NCI-H526 treated with DMSO at 0.1 percent for 48 hours (cell line): ENCODE measurements at regions not wholly inside any gene's neighbourhood (a gene's known extent, or its start where the extent isn't known, plus 50 kb on each side); places are given as distances from the start of the nearest gene placed in this dataset.

Experiments
- DNase-seq: peaks from one replicate; lab custom pipeline; 2025; lab: John Stamatoyannopoulos, UW

GRCh38 chr2:42871372-42871771 is 79.0 kb upstream of the HAAO start:
- no peak for DNase-seq

DNA sequence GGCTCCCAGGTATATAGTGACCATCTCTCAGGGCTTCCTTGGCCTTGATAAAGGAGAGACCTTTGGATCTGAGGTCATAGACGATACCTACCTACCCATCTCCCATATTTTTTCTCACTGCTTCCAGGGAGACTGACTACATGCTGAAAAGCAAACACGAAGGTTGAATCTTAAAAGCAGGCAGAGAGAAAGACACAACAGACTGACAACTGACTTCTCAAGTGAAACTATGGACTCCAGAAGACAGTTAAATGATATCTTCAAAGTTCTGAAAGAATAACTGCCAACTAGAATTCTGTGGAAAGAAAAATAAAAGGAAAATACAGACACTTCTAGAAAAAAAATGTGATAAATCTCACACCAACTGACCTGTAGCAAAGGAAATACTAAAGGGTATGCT is 76.5 kb upstream of the HAAO start:
- no peak for DNase-seq

GRCh38 chr2:42868096-42868495 is 75.7 kb upstream of the HAAO start:
- DNase-seq, result no peak

DNA sequence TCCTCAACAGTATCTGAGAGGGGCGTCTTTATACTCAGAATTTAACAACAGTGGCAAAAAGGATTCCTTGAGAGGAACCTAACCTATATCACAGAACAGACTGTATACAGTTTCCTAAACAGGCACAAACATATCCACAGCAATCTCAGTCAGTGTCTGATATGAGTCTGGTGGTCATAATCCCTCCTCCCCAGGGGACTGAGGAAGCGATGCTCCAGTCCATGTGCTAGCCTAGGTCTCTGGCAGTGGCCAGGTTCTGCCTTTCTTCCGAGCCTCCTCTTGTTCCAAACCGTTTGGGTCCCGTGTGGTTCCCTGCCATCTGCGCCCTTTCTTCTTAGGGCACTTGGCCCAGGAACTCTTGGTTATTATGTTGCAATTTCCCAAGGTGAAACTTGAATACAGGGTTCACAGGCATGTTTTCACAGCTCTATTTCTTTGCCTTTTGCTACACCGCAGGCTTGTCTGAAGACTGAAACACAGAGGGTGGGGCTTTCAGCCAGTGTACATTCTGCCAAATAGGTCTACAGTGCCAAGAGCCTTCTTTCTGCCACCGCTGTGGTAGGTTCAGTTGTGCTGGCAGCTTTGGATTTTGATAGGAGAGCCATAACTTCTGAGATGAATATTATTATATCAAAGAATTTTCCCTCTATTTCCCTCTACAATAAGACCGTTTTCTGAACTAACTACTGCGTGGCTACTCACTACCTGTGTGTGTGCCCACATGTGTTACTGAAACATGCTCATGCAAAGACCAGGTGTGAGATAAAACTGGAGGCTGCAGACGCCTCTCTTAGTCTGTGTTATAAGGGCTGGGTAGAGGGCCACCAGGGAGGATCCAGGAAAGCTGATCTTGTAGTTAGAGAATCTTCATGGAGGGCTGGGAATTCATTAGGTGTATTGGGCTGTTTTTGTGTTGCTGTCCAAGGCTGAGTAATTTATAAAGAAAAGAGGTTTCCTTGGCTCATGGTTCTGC is 75.0 kb upstream of the HAAO start:
- no peak for DNase-seq

DNA sequence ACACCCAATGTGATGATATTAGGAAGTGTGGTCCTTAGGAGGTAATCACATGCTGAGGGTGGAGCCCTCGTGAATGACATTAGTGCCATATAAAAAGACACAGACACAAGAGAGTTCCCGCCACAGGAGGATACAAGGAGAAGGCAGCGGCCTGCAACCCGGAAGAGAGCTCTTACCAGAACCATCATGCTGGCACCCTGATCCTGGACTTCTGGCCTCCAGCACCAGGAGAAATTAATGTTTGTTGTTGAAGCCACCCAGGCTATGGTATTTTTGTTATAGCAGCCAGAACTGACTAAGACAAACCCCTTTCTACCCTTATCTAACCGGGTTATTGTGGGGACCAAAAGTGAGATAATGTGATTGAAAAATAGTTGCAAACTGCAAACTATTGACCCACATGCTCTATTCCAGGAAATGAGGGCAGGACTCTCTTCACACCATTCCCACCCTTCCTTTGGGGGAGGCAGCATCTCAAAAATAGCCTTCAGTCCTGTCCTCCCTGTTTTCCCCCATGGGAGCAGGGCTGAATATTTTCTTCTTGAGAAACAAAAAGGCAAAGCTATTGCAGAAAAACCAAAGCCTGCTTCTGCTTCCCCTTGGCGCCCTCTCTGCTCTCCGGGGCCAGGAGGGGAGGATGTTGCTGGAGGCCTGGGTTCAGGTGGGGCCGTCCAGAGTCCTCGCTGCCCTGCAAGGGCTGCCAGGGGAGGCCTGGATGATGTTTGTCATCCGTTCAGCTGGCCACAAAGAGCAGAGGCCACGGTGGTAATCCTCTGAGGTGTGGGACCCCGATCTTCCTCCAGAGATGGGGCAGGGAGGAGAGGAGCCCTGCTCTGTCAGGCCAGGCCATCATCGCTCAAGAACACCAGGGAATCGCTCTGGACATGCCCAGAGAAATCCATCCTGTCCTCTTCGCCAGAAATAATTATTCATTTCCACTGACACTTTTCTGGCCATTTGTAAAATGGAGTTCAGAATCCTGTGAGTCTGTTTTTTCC is 73.8 kb upstream of the HAAO start:
- no peak for DNase-seq

DNA sequence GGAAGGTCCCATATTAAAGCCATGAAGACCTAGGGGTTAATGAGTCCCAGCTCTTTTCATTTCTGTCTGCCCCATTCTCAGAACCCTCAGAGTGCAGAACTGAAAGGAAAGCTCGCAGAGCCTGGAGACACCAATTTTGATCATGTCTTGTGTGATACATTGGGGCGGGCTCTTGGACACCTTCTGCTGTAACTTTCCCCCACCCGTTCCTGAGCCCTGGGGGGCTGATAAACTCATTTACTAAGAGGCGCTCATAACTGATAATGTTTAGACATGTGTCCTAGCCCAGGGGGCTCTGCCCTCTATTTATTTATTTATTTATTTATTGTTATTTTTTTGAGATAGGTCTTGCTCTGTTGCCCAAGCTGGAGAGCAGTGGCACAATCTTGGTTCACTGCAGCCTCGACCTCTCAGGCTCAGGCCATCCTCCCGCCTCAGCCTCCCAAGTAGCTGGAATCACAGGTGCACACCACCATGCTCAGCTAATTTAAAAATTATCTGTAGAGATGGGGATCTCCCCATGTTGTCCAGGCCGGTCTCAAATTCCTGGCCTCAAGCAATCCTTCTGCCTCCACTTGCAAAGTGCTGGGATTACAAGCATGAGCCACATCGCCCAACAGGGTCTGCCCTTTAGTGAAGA is 72.4 kb upstream of the HAAO start:
- no peak for DNase-seq

GRCh38 chr2:42864222-42864621 is 71.8 kb upstream of the HAAO start:
- DNase-seq, result no peak

DNA sequence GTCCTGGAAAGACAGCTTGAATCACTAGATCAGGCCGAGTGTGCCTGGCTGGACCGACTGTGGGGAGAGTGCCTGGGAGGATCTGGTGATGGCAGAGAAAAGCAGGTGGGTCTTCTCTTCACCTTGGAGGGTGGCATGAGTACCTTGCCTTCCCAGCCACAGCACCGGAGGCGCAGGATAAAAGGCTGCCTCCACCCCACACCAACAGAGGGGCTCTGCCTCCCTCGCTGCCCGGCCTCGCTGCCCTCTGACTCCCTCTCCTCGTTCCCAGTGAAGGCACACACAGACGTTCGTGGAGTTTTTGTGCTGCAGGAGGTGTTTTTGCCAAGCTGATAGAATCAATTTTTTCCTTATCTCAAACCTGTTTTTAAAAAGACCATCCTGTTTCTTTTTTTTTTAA is 71.4 kb upstream of the HAAO start:
- no peak for DNase-seq

- no peak for DNase-seq
Observed at GRCh38 chr2:42863320-42863719, 70.9 kb upstream of the HAAO start.

DNA sequence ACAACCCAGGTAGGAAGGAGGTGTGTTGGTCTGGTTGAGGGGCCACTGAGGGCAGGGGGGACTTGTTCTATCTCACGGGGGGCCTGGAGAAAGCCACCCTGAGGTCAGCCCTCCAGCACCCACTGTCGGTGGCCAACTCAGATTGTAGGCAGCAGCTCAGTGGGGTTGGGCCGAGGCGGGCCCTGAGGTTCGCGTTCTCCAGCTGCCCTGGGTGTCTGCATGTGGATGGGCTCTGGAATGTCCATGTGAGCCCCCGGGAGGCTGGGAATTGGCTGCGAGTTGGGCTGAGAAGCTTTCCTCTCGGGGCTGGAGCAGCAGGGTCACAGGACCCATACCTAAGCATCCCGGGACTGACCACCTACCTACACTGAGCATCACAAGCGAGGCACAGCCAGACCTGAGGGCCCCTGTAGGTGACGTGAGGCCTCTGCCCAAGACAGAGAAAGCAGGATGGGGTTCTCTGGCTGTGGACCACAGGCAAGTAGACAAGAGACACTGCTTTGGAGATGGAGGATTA is 70.3 kb upstream of the HAAO start:
- DNase-seq, result no peak

- DNase-seq, result no peak
Observed at GRCh38 chr2:42861321-42861720, 68.9 kb upstream of the HAAO start.

- no peak for DNase-seq
Observed at GRCh38 chr2:42860319-42861094, 68.1 kb upstream of the HAAO start.

DNA sequence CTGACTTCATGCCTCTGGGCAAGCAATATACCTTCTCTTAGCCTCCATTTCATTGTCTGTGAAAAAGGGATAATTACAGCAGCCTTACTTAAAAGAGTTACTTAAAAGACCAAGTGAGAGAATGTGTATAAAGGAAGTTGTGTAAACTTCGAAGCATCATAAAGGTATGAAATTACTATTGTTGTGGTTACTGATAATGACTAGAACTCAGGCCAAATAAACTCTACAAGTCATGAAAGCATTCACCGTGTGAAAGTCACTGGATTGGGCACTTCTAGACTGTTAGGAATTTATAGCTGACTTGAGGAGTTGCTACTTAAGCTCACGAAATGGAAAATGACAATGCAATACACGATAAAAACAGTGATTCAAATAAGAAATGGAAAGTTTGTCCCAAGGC is 67.4 kb upstream of the HAAO start:
- DNase-seq, result no peak

GRCh38 chr2:42859006-42859552 is 66.7 kb upstream of the HAAO start:
- peak; percentile 33 for DNase-seq

DNA sequence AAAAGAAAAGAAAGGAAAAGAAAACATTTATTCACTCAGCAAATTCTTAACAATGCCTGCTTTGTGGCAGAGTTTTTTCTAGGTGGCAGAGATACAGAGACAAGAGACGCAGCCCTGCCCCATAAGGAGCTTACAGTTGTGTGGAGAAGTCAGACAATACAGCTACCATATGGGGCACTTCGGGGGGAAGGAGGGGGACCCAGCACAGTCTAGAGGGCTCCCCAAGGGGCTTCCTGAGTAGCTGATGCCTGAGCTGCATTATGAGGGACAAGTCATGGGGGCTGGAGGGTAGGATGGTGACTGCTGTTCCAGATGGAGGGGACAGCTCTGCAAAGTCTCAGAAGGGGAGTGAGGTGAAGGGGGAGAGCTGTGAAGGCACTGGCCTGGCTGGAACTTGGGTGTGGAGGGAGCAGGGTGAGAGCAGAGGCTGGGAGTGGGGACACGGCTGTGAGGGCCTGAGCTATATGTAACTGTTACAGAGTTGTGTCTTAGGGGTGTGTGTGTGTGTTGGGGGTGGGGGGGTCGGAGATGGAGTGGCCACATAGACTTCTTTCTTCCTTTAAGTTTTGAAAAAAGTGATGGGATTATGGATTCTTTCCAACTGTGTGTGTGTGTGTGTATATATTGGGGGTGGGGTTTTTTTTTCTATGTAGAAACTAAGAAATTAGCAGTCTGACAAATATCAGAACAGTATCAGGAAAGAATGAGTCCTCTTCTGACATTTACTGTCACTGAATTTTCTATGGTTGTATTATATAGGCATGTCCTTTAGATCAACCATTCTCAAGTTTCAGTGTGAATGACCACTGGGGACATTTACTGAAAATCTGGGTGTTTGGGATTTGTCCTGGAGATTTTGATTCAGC is 66.0 kb upstream of the HAAO start:
- no peak for DNase-seq

DNA sequence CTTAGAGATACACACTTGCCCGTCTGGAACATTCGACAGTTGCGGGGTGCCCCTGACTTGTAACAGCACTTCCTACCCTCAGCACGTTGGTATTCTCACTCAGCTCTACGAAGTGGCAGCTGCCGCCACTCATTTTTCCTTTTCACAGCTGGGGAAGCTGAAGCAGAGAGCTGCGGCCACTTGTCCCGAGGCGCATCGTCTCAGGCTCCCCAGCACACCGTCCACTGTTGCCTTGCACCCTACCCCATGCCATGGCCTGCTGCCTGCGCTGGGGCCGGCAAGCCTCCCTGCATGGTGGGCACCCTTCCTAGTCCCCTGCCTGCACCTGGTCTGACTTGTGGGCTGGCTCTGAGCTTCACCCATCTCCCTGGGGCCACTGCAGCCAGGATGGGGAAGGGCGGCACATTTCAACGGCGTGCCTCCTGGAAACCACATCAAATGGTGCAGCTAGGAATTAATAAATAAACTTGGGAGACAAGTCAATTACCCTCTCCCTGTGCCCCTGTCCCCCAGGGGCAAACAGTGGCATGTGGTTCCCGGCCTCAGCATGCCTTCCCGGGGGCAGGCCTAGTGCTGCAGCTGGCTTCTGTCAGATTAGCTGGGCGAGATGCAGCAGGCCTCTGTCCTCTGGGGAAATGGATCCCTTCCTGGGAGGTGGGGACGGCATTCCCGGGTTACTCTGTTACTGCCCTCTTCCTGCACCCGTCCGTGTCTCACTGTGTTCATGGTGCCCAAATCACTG is 64.7 kb upstream of the HAAO start:
- no peak for DNase-seq

- DNase-seq, result no peak
Observed at GRCh38 chr2:42856106-42856860, 63.9 kb upstream of the HAAO start.

GRCh38 chr2:42855221-42855970 is 63.0 kb upstream of the HAAO start:
- no peak for DNase-seq
